OCI-LY7 (cell line): ENCODE measurements at regions not wholly inside any gene's neighbourhood (a gene's known extent, or its start where the extent isn't known, plus 50 kb on each side); places are given as distances from the start of the nearest gene placed in this dataset.

Source experiments
- BruUV-seq: library from RNA; stranded (reverse); fragments of 400-500 nt; replicated peaks from 2 replicates; lab custom pipeline; 2021; lab: Mats Ljungman, UMichigan
- CTCF ChIA-PET: fragments of 300-600 bp; sonication (Branson Sonifier 250); formaldehyde crosslinking; loops from one replicate; lab custom pipeline; 2022; ENCODE audit warnings: antibody characterized with exemption; ENCODE audit not compliant: unreplicated experiment; lab: Charles Lee
- POLR2A ChIA-PET: fragments of 300-600 bp; sonication (Branson Sonifier 250); formaldehyde crosslinking; loops from one replicate; lab custom pipeline; 2022; ENCODE audit warnings: antibody characterized with exemption; lab: Charles Lee
- DNase-seq: peaks from one replicate; pipeline ENCODE4 v3.0.0-alpha.2; 2015; ENCODE audit warnings: low spot score
- H2AFZ ChIP-seq: fragments of 200-600 bp; sonication (generic), shearing (Covaris generic); 2 replicates; pipeline ENCODE4 v1.6.1; 2014; ENCODE audit warnings: mild to moderate bottlenecking, antibody characterized with exemption, low read length, moderate library complexity
- H3K27ac ChIP-seq: fragments of 200-600 bp; sonication (generic); 2 replicates; pipeline ENCODE4 v1.5.1; 2014; ENCODE audit warnings: mixed run types, low read depth, mild to moderate bottlenecking, moderate library complexity, low read length, inconsistent platforms; ENCODE audit not compliant: poor library complexity, severe bottlenecking
- H3K36me3 ChIP-seq: fragments of 200-600 bp; sonication (generic); 2 replicates; pipeline ENCODE4 v1.6.1; 2014; ENCODE audit warnings: mild to moderate bottlenecking, antibody characterized with exemption, low read length, moderate library complexity, mixed read lengths; ENCODE audit not compliant: insufficient read depth
- H3K4me1 ChIP-seq: fragments of 200-600 bp; sonication (generic); 2 replicates; pipeline ENCODE4 v1.5.1; 2014; ENCODE audit warnings: mild to moderate bottlenecking, low read length; ENCODE audit not compliant: insufficient read depth, poor library complexity, severe bottlenecking
- H3K4me2 ChIP-seq: fragments of 200-600 bp; sonication (generic); 2 replicates; pipeline ENCODE4 v1.6.1; 2014; ENCODE audit warnings: mild to moderate bottlenecking, low read length
- H3K4me3 ChIP-seq: fragments of 200-600 bp; sonication (generic); 2 replicates; pipeline ENCODE4 v1.5.1; 2014; ENCODE audit warnings: mild to moderate bottlenecking, low read depth, low read length; ENCODE audit not compliant: poor library complexity, severe bottlenecking
- H3K79me2 ChIP-seq: fragments of 200-600 bp; sonication (generic); 2 replicates; pipeline ENCODE4 v1.6.1; 2016; ENCODE audit warnings: low read depth, mild to moderate bottlenecking, low read length, moderate library complexity, mixed read lengths; ENCODE audit not compliant: insufficient read depth
- H3K9me2 ChIP-seq: fragments of 200-600 bp; sonication (generic); 2 replicates; pipeline ENCODE4 v1.6.1; 2016; ENCODE audit warnings: mild to moderate bottlenecking, low read length, mixed read lengths; ENCODE audit not compliant: insufficient read depth
- H3K9me3 ChIP-seq: fragments of 200-600 bp; sonication (generic); 2 replicates; pipeline ENCODE4 v1.6.1; 2014; ENCODE audit warnings: mild to moderate bottlenecking, mixed run types, low read length, mixed read lengths
- H4K20me1 ChIP-seq: fragments of 200-600 bp; sonication (generic); 2 replicates; pipeline ENCODE4 v1.6.1; 2014; ENCODE audit warnings: mild to moderate bottlenecking, antibody characterized with exemption, low read length, moderate library complexity, mixed read lengths; ENCODE audit not compliant: insufficient read depth
- EZH2phosphoT487 ChIP-seq: fragments of 200-600 bp; sonication (generic); IDR thresholded peaks from 2 replicates; pipeline ENCODE4 v1.6.1; 2018; ENCODE audit warnings: low read depth, borderline replicate concordance, mild to moderate bottlenecking, mixed run types, antibody characterized with exemption, low read length, moderate library complexity, mixed read lengths
- intact Hi-C: fragments of 100-400 bp; cut with micrococcal nuclease; formaldehyde crosslinking; loops from one replicate; pipeline ENCODE4 v1.10.0; 2022; ENCODE audit not compliant: unreplicated experiment
- TF ChIP-seq, protein P1 (sequence below): fragments of 200-600 bp; sonication (generic); conservative IDR thresholded peaks from 2 replicates; pipeline ENCODE4 v1.5.1; 2014; ENCODE audit warnings: mild to moderate bottlenecking, antibody characterized with exemption, low read length, moderate library complexity, mixed read lengths

DNA sequence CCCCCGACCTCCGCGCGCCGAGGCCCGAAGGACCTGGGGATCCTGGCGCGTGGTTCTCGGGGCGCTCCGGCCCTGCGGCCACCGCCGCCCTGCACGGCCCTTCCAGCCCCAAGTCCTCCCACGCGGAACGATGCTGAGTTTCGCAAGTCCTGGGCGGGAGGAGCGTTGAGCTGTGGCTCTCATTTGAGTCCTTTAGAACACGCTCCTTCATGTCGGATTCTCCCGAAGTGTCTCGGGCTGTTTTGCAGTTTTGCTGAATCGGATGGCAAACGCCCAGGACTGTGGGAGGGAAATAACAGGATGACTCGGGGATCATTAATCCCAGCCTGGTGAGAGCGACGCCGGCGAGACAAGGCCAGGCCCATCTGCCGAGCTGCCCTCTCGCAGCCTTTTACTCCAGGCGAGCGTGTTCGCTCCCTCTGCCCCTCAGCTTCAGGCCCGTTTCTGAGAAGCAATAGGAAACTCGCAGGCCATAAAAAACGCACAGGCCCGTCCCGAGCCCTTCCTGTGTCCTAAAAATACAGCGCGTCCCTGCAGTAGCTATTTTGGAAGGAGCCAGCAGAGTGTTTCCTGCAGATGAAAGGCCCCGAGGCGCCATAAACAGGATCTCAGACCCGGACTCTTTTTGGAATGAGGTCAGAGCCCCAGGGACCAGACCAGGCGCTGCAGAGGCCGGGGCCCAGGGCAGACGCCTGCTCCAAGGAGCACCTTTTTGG, 153.5 kb downstream of the DLL1 start:
- Histone ChIP-seq H3K36me3 (no peaks in the 10 kb centered on the region), H4K20me1 (no peaks in the 10 kb centered on the region), H3K4me1 (peaks cover 4% of the 10 kb centered on the region), H3K9me2 (no peaks in the 10 kb centered on the region), H3K4me2 (no peak overlapping the region), H3K9me3 (no peaks in the 10 kb centered on the region), H3K27ac (no peak overlapping the region), H3K79me2 (no peaks in the 10 kb centered on the region), H2AFZ (no peak overlapping the region), H3K4me3 (no peak overlapping the region)
- TF ChIP-seq EZH2phosphoT487 = no peak
- TF ChIP-seq, protein P1, sequence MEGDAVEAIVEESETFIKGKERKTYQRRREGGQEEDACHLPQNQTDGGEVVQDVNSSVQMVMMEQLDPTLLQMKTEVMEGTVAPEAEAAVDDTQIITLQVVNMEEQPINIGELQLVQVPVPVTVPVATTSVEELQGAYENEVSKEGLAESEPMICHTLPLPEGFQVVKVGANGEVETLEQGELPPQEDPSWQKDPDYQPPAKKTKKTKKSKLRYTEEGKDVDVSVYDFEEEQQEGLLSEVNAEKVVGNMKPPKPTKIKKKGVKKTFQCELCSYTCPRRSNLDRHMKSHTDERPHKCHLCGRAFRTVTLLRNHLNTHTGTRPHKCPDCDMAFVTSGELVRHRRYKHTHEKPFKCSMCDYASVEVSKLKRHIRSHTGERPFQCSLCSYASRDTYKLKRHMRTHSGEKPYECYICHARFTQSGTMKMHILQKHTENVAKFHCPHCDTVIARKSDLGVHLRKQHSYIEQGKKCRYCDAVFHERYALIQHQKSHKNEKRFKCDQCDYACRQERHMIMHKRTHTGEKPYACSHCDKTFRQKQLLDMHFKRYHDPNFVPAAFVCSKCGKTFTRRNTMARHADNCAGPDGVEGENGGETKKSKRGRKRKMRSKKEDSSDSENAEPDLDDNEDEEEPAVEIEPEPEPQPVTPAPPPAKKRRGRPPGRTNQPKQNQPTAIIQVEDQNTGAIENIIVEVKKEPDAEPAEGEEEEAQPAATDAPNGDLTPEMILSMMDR = no peak
- no peak for DNase-seq
- POLR2A ChIA-PET = no interaction called here
- intact Hi-C loops = no loop called here
- CTCF ChIA-PET = no interaction called here
- BruUV-seq = no TSS peak

DNA sequence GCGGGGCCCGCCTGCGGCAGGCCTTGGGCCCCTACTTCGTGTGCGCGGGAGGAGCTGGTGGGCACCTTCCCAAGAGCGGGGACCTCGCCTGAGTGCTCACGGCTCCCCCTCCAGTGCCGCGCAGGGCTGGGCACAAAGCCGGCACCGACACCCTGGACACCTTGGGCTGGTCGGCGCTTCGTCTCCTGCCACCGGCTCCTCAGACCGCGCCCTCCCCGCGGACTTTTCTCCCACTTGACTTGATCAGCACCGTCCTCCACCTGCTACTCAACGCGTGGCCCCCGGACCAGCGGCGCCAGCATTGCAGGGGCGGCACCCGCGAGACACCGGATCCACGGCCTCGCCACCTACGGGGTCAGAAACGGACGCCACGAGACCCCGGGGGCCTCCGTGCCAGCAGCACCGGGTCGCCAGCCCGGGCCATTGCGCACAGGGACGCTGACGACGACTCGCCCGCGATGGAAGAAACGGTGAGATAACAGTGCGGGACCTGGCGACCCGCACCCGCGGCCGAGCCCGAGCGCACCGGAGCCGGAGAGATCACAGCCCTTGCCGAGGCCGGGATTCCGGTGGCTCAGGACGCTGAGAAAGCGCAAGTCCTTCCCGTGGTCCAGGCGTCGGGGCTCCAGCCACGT, 154.2 kb downstream of the DLL1 start:
- no peaks in the 10 kb centered on the region for H3K9me2 ChIP-seq
- DNase-seq = no peak
- no peaks in the 10 kb centered on the region for H3K9me3 ChIP-seq
- no peaks in the 10 kb centered on the region for H3K79me2 ChIP-seq
- no peak overlapping the region for H2AFZ ChIP-seq
- H4K20me1 ChIP-seq = no peaks in the 10 kb centered on the region
- no peak overlapping the region for H3K4me2 ChIP-seq
- intact Hi-C loops = no loop called here
- peaks cover 4% of the 10 kb centered on the region for H3K4me1 ChIP-seq
- H3K4me3 ChIP-seq = no peak overlapping the region
- TF ChIP-seq, protein P1 = no peak
- TF ChIP-seq EZH2phosphoT487 = no peak
- H3K27ac ChIP-seq = no peak overlapping the region
- H3K36me3 ChIP-seq = no peaks in the 10 kb centered on the region
- CTCF ChIA-PET = no interaction called here
- no TSS peak for BruUV-seq
- POLR2A ChIA-PET = no interaction called here

DNA sequence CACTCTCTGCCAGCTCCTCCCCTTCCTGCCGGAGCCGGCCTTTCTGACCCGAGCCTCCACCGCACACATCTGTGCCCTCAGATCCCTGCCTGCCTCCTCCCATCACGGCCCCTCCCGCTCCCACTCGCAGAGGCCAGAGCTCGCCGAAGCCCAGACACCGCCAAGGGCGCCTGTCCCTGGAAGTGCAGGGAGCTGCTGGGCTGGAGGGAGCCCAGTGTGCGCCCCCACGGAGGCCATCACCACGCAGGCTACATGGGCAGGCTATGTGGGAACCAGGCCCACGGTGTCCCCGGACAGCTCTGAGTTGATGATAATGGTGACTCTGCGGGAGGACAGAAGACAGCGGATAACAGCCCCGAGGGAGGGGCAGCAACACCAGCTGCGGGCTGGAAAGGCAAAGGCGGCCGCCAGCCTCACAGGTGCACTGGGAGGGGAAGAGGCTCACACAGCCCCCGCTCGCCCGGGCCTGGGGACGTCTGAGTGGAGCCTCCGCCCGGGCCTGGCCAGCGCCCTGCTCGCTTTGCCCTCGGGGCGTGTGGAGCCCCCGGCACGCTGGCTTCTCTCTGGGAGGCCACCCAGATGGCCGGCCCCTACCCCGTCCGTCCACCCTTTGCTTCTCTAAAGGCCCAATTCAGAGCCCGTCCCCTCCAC, 154.9 kb downstream of the DLL1 start:
- DNase-seq = no peak
- no peak overlapping the region for H3K4me2 ChIP-seq
- no peaks in the 10 kb centered on the region for H3K79me2 ChIP-seq
- H3K4me3 ChIP-seq = no peak overlapping the region
- H3K4me1 ChIP-seq = peaks cover 4% of the 10 kb centered on the region
- TF ChIP-seq EZH2phosphoT487 = no peak
- TF ChIP-seq, protein P1 = no peak
- H3K9me3 ChIP-seq = no peaks in the 10 kb centered on the region
- H3K9me2 ChIP-seq = no peaks in the 10 kb centered on the region
- no peaks in the 10 kb centered on the region for H4K20me1 ChIP-seq
- no peaks in the 10 kb centered on the region for H3K36me3 ChIP-seq
- H3K27ac ChIP-seq = no peak overlapping the region
- CTCF ChIA-PET = no interaction called here
- no TSS peak for BruUV-seq
- POLR2A ChIA-PET = no interaction called here
- intact Hi-C loops = no loop called here
- no peak overlapping the region for H2AFZ ChIP-seq
